Astrocyte (in vitro differentiated cells and primary cell): ENCODE measurements at regions not wholly inside any gene's neighbourhood (a gene's known extent, or its start where the extent isn't known, plus 50 kb on each side); places are given as distances from the start of the nearest gene placed in this dataset.

Source experiments
- DNase-seq: peaks from one replicate; pipeline ENCODE4 v3.0.0-alpha.2; 2010; ENCODE audit warnings: low read depth
- FAIRE-seq: peaks from 2 replicates; lab custom pipeline; 2011; peaks lifted over from hg19 to GRCh38; lab: Jason Lieb, UNC
- H2AFZ ChIP-seq: 2 replicates; pipeline ENCODE4 v1.6.0; 2012; ENCODE audit warnings: low read depth, low read length, inconsistent platforms
- H3K27ac ChIP-seq: 2 replicates; pipeline ENCODE4 v1.5.1; 2011; ENCODE audit warnings: low read depth, low read length, inconsistent platforms
- H3K27me3 ChIP-seq: 2 replicates; pipeline ENCODE4 v1.6.0; 2011; ENCODE audit warnings: low read length, inconsistent platforms; ENCODE audit not compliant: insufficient read depth
- H3K36me3 ChIP-seq: 2 replicates; pipeline ENCODE4 v1.5.1; 2011; ENCODE audit warnings: low read length, inconsistent platforms; ENCODE audit not compliant: insufficient read depth
- H3K4me1 ChIP-seq: 2 replicates; pipeline ENCODE4 v1.5.1; 2011; ENCODE audit warnings: low read length, inconsistent platforms; ENCODE audit not compliant: insufficient read depth
- H3K4me2 ChIP-seq: 2 replicates; pipeline ENCODE4 v1.6.0; 2012; ENCODE audit warnings: low read length, inconsistent platforms
- H3K4me3 ChIP-seq: 2 replicates; pipeline ENCODE4 v1.5.1; 2011; ENCODE audit warnings: low read depth, mild to moderate bottlenecking, low read length, inconsistent platforms; ENCODE audit not compliant: insufficient read depth
- H3K79me2 ChIP-seq: 2 replicates; pipeline ENCODE4 v1.6.0; 2012; ENCODE audit warnings: mild to moderate bottlenecking, low read length, inconsistent platforms; ENCODE audit not compliant: insufficient read depth
- H3K9ac ChIP-seq: 2 replicates; pipeline ENCODE4 v1.6.0; 2012; ENCODE audit warnings: mild to moderate bottlenecking, low read length, inconsistent platforms
- H3K9me3 ChIP-seq: 2 replicates; pipeline ENCODE4 v1.5.1; 2012; ENCODE audit warnings: low read depth, mild to moderate bottlenecking, low read length, inconsistent platforms; ENCODE audit not compliant: insufficient read depth
- H4K20me1 ChIP-seq: 2 replicates; pipeline ENCODE4 v1.6.0; 2012; ENCODE audit warnings: low read length, inconsistent platforms; ENCODE audit not compliant: insufficient read depth
- H3K27ac Mint-ChIP-seq: one replicate; pipeline ENCODE4 v1.8.0; 2021; ENCODE audit warnings: mild to moderate bottlenecking, mixed read lengths; ENCODE audit not compliant: unreplicated experiment
- H3K27me3 Mint-ChIP-seq: one replicate; pipeline ENCODE4 v1.8.0; 2021; ENCODE audit warnings: low read depth, mixed read lengths; ENCODE audit not compliant: unreplicated experiment
- H3K36me3 Mint-ChIP-seq: one replicate; pipeline ENCODE4 v1.8.0; 2021; ENCODE audit warnings: low read depth, mixed read lengths; ENCODE audit not compliant: unreplicated experiment
- H3K4me1 Mint-ChIP-seq: one replicate; pipeline ENCODE4 v1.8.0; 2021; ENCODE audit warnings: low read depth, mixed read lengths; ENCODE audit not compliant: unreplicated experiment
- H3K4me3 Mint-ChIP-seq: one replicate; pipeline ENCODE4 v1.8.0; 2021; ENCODE audit warnings: mild to moderate bottlenecking, moderate library complexity, mixed read lengths; ENCODE audit not compliant: unreplicated experiment
- H3K9me3 Mint-ChIP-seq: one replicate; pipeline ENCODE4 v1.8.0; 2021; ENCODE audit warnings: mild to moderate bottlenecking, mixed read lengths; ENCODE audit not compliant: unreplicated experiment
- CTCF ChIP-seq: IDR thresholded peaks from 2 replicates; pipeline ENCODE4 v1.5.1; 2011; ENCODE audit warnings: low read depth, mild to moderate bottlenecking, inconsistent platforms, low read length, moderate library complexity; ENCODE audit not compliant: insufficient read depth
- EZH2 ChIP-seq: IDR thresholded peaks from 2 replicates; pipeline ENCODE4 v1.6.1; 2012; ENCODE audit warnings: mild to moderate bottlenecking, low read length, inconsistent platforms; ENCODE audit not compliant: insufficient read depth

GRCh38 chr4:30957706-30958105 lies 237.5 kb downstream of the PCDH7 start:
- no peaks in the 10 kb centered on the region for H4K20me1 ChIP-seq
- Mint-ChIP-seq H3K27me3 (no peaks in the 10 kb centered on the region), H3K9me3 (no peaks in the 10 kb centered on the region), H3K36me3 (no peaks in the 10 kb centered on the region), H3K4me1 (peaks cover under 1% of the 10 kb centered on the region), H3K4me3 (no peak overlapping the region), H3K27ac (no peak overlapping the region)
- no peaks in the 10 kb centered on the region for H3K9me3 ChIP-seq
- no peak overlapping the region for H2AFZ ChIP-seq
- no peak overlapping the region for H3K4me2 ChIP-seq
- DNase-seq (no peak), FAIRE-seq (no peak)
- H3K27ac ChIP-seq, result no peak overlapping the region
- no peak overlapping the region for H3K4me3 ChIP-seq
- H3K36me3 ChIP-seq, result no peaks in the 10 kb centered on the region
- TF ChIP-seq EZH2, result no peak
- no peak for TF ChIP-seq CTCF
- H3K79me2 ChIP-seq, result no peaks in the 10 kb centered on the region
- H3K9ac ChIP-seq, result no peak overlapping the region
- H3K4me1 ChIP-seq, result peaks cover 3% of the 10 kb centered on the region
- H3K27me3 ChIP-seq, result no peaks in the 10 kb centered on the region

GRCh38 chr4:30959781-30960485 lies 239.8 kb downstream of the PCDH7 start:
- no peaks in the 10 kb centered on the region for H3K36me3 Mint-ChIP-seq
- peaks cover 2% of the 10 kb centered on the region for H3K4me1 Mint-ChIP-seq
- TF ChIP-seq CTCF (no peak), EZH2 (no peak)
- H3K79me2 ChIP-seq, result no peaks in the 10 kb centered on the region
- H2AFZ ChIP-seq, result no peak overlapping the region
- H3K9me3 Mint-ChIP-seq, result no peaks in the 10 kb centered on the region
- DNase-seq (no peak), FAIRE-seq (no peak)
- no peak overlapping the region for H3K9ac ChIP-seq
- H3K4me2 ChIP-seq, result no peak overlapping the region
- H3K9me3 ChIP-seq, result no peaks in the 10 kb centered on the region
- H3K36me3 ChIP-seq, result no peaks in the 10 kb centered on the region
- no peaks in the 10 kb centered on the region for H3K27me3 Mint-ChIP-seq
- H3K4me1 ChIP-seq, result peaks cover 6% of the 10 kb centered on the region
- H3K27me3 ChIP-seq, result no peaks in the 10 kb centered on the region
- no peak overlapping the region for H3K27ac Mint-ChIP-seq
- H3K27ac ChIP-seq, result no peak overlapping the region
- no peaks in the 10 kb centered on the region for H4K20me1 ChIP-seq
- no peak overlapping the region for H3K4me3 ChIP-seq
- no peak overlapping the region for H3K4me3 Mint-ChIP-seq

- H3K27ac ChIP-seq, result peak overlapping the region; percentile 21
- TF ChIP-seq EZH2 (no peak), CTCF (no peak)
- H3K36me3 ChIP-seq, result no peaks in the 10 kb centered on the region
- H3K9me3 Mint-ChIP-seq, result no peaks in the 10 kb centered on the region
- no peak overlapping the region for H3K27ac Mint-ChIP-seq
- peaks cover 6% of the 10 kb centered on the region for H3K4me1 ChIP-seq
- peak; percentile 87 for DNase-seq
- H2AFZ ChIP-seq, result no peak overlapping the region
- H3K36me3 Mint-ChIP-seq, result no peaks in the 10 kb centered on the region
- no peaks in the 10 kb centered on the region for H3K79me2 ChIP-seq
- H3K9me3 ChIP-seq, result no peaks in the 10 kb centered on the region
- peaks cover 2% of the 10 kb centered on the region for H3K4me1 Mint-ChIP-seq
- H3K4me2 ChIP-seq, result peak overlapping the region; percentile 28
- H3K27me3 ChIP-seq, result no peaks in the 10 kb centered on the region
- H3K4me3 Mint-ChIP-seq, result no peak overlapping the region
- no peak overlapping the region for H3K4me3 ChIP-seq
- H3K27me3 Mint-ChIP-seq, result no peaks in the 10 kb centered on the region
- no peak overlapping the region for H3K9ac ChIP-seq
- H4K20me1 ChIP-seq, result no peaks in the 10 kb centered on the region
- FAIRE-seq, result no peak
Measured at GRCh38 chr4:30962939-30963338, 242.8 kb downstream of the PCDH7 start.
